NT2/D1 (cell line): ENCODE measurements at regions not wholly inside any gene's neighbourhood (a gene's known extent, or its start where the extent isn't known, plus 50 kb on each side); places are given as distances from the start of the nearest gene placed in this dataset.

ENCODE experiments used
- SUZ12 ChIP-seq: IDR thresholded peaks from 2 replicates; pipeline ENCODE4 v1.6.1; 2011; ENCODE audit not compliant: insufficient read length, insufficient read depth; ENCODE audit errors: extremely low read depth
- YY1 ChIP-seq: IDR thresholded peaks from 2 replicates; pipeline ENCODE4 v1.6.1; 2011; ENCODE audit not compliant: insufficient read length, insufficient read depth
- ZNF274 ChIP-seq: IDR thresholded peaks from 2 replicates; pipeline ENCODE4 v1.6.1; 2011; ENCODE audit warnings: mild to moderate bottlenecking, low read depth, low read length

GRCh38 chr17:27157297-27157696 lies 136.6 kb upstream of the WSB1 start:
- TF ChIP-seq ZNF274 (no peak), YY1 (no peak), SUZ12 (no peak)
